Astrocyte (in vitro differentiated cells and primary cell): ENCODE measurements at regions not wholly inside any gene's neighbourhood (a gene's known extent, or its start where the extent isn't known, plus 50 kb on each side); places are given as distances from the start of the nearest gene placed in this dataset.

Source experiments
- CTCF ChIP-seq: IDR thresholded peaks from 2 replicates; pipeline ENCODE4 v1.5.1; 2011; ENCODE audit warnings: low read depth, mild to moderate bottlenecking, inconsistent platforms, low read length, moderate library complexity; ENCODE audit not compliant: insufficient read depth
- EZH2 ChIP-seq: IDR thresholded peaks from 2 replicates; pipeline ENCODE4 v1.6.1; 2012; ENCODE audit warnings: mild to moderate bottlenecking, low read length, inconsistent platforms; ENCODE audit not compliant: insufficient read depth

- TF ChIP-seq CTCF (no peak), EZH2 (no peak)
These were observed 336.2 kb downstream of the AGTPBP1 start for GRCh38 chr9:85405566-85405950.
